Stimulated activated CD4-positive, alpha-beta T cell treated with anti-CD3 and anti-CD28 coated beads, Interleukin-12 subunit alpha, Interleukin-12 subunit beta, amount 100 ng/mL, for 24 hours (primary cell): ENCODE measurements at regions not wholly inside any gene's neighbourhood (a gene's known extent, or its start where the extent isn't known, plus 50 kb on each side); places are given as distances from the start of the nearest gene placed in this dataset.

ENCODE experiments used
- DNase-seq, 2 experiments: peaks; one replicate each; pipeline ENCODE4 v3.0.0-alpha.2; 2020; ENCODE audit warnings: low read depth in 2 of 2

- no peak for DNase-seq
These were observed 64.2 kb downstream of the GJA1 start for GRCh38 chr6:121499666-121500065.

- no peak for DNase-seq
These were observed 68.1 kb downstream of the GJA1 start for GRCh38 chr6:121503589-121503991.

- DNase-seq = no peak
These were observed 68.8 kb downstream of the GJA1 start for GRCh38 chr6:121504227-121504626.

GRCh38 chr6:121505284-121505683 lies 69.8 kb downstream of the GJA1 start:
- DNase-seq = no peak

- no peak for DNase-seq
These were observed 71.6 kb downstream of the GJA1 start for GRCh38 chr6:121506761-121507754.

- DNase-seq = no peak
These were observed 75.2 kb downstream of the GJA1 start for GRCh38 chr6:121510568-121511177.

- DNase-seq = no peak
These were observed 80.3 kb downstream of the GJA1 start for GRCh38 chr6:121515630-121516265.

GRCh38 chr6:121516331-121516730 lies 80.9 kb downstream of the GJA1 start:
- DNase-seq = no peak

- DNase-seq = no peak
These were observed 85.1 kb downstream of the GJA1 start for GRCh38 chr6:121520337-121521163.

- DNase-seq = no peak
These were observed 85.7 kb downstream of the GJA1 start for GRCh38 chr6:121521164-121521555.

GRCh38 chr6:121522265-121522664 lies 86.8 kb downstream of the GJA1 start:
- no peak for DNase-seq

GRCh38 chr6:121522771-121523386 lies 87.4 kb downstream of the GJA1 start:
- DNase-seq = no peak

GRCh38 chr6:121523628-121524027 lies 88.2 kb downstream of the GJA1 start:
- no peak for DNase-seq

- DNase-seq = no peak
These were observed 90.8 kb downstream of the GJA1 start for GRCh38 chr6:121526282-121526681.

GRCh38 chr6:121531658-121532169 lies 96.3 kb downstream of the GJA1 start:
- DNase-seq = no peak

GRCh38 chr6:121533321-121533841 lies 97.9 kb downstream of the GJA1 start:
- DNase-seq = no peak

- DNase-seq = no peak
These were observed 100.3 kb downstream of the GJA1 start for GRCh38 chr6:121535777-121536176.

- DNase-seq = no peak
These were observed 100.9 kb downstream of the GJA1 start for GRCh38 chr6:121536345-121536744.

- DNase-seq = no peak
These were observed 104.0 kb downstream of the GJA1 start for GRCh38 chr6:121539439-121539838.

GRCh38 chr6:121540210-121540609 lies 104.8 kb downstream of the GJA1 start:
- DNase-seq = no peak

GRCh38 chr6:121544691-121545090 lies 109.2 kb downstream of the GJA1 start:
- no peak for DNase-seq
